ENCODE measurements at regions not wholly inside any gene's neighbourhood (a gene's known extent, or its start where the extent isn't known, plus 50 kb on each side); places are given as distances from the start of the nearest gene placed in this dataset.

GRCh38 chr1:117714546-117714945 is 108.7 kb downstream of the TENT5C start:
- in situ Hi-C loops (cut with MboI) (no loop called here), intact Hi-C loops (cut with micrococcal nuclease) (no loop called here)
- ChIA-PET CTCF (ENCODE audit: low intra/inter-chr PET ratio) (no interaction called here), POLR2A (no interaction called here)
- H3K36me3 ChIP-seq (ENCODE audit: control insufficient read depth, insufficient read depth, low read length) = no peaks in the 10 kb centered on the region
- no peak for TF ChIP-seq ZNF717 (CRISPR knock-in tag; IDR thresholded peaks at IDR 0.05)
- TF ChIP-seq DACH1 (IDR thresholded peaks at IDR 0.05; ENCODE audit: partially characterized antibody) = no peak
- TF ChIP-seq MBD2 (IDR thresholded peaks at IDR 0.05; ENCODE audit: borderline replicate concordance, low read depth) = no peak
- no peak for TF ChIP-seq FIP1L1 (IDR thresholded peaks at IDR 0.05; ENCODE audit: low read depth, low read length, poor library complexity, severe bottlenecking)
- no peak for TF ChIP-seq KHSRP (IDR thresholded peaks at IDR 0.05)
- TF ChIP-seq MTA3 (IDR thresholded peaks at IDR 0.05; ENCODE audit: borderline replicate concordance) = no peak
- TF ChIP-seq FOXK1 (CRISPR knock-in tag; IDR thresholded peaks at IDR 0.05; ENCODE audit: borderline replicate concordance) = no peak
- TF ChIP-seq ZNF263 (CRISPR knock-in tag; IDR thresholded peaks at IDR 0.05; ENCODE audit: borderline replicate concordance) = no peak
- TF ChIP-seq HMGXB4 (CRISPR knock-in tag; IDR thresholded peaks at IDR 0.05) = no peak
- no peak for TF ChIP-seq TCF15 (CRISPR knock-in tag; IDR thresholded peaks at IDR 0.05)
- no peak for TF ChIP-seq THAP7 (CRISPR knock-in tag; IDR thresholded peaks at IDR 0.05)
- no peak for TF ChIP-seq ZNF644 (tag; IDR thresholded peaks at IDR 0.05; ENCODE audit: low read depth)
- no peak for TF ChIP-seq PRPF4 (IDR thresholded peaks at IDR 0.05; ENCODE audit: insufficient read depth, low read depth, low read length, poor library complexity, severe bottlenecking)
- no peak for TF ChIP-seq NEUROD1 (IDR thresholded peaks at IDR 0.05; ENCODE audit: borderline replicate concordance, low read depth, low read length, partially characterized antibody)
- TF ChIP-seq DIDO1 (tag; IDR thresholded peaks at IDR 0.05; ENCODE audit: low read depth) = no peak
- no peak for TF ChIP-seq FOXK2 (conservative IDR thresholded peaks at IDR 0.05 in 1 of 2, IDR thresholded peaks at IDR 0.05 in 1 of 2; ENCODE audit: low read depth in 2 of 2)
- TF ChIP-seq SMAD2 (IDR thresholded peaks at IDR 0.05; ENCODE audit: low read depth, low read length) = no peak
- TF ChIP-seq USF1 (CRISPR knock-in tag; IDR thresholded peaks at IDR 0.05) = no peak
- no peak for TF ChIP-seq RFX1 (IDR thresholded peaks at IDR 0.05)
- no peaks in the 10 kb centered on the region for H3K27me3 ChIP-seq (ENCODE audit: control insufficient read depth in 2 of 2, insufficient read depth in 2 of 2, low read length in 2 of 2)
- H3K4me2 ChIP-seq (ENCODE audit: insufficient read depth, low read length) = no peak overlapping the region
- H3K9me1 ChIP-seq (ENCODE audit: control insufficient read depth, insufficient read depth, low read length) = no peaks in the 10 kb centered on the region
- H3K4me3 ChIP-seq = no peak overlapping the region
- FAIRE-seq (no peak), DNase-seq (ENCODE audit: extremely low read depth in 1 of 4, low spot score in 3 of 4) (no peak), ATAC-seq (no peak)
- no peaks in the 10 kb centered on the region for H4K20me1 ChIP-seq (replicated peaks; ENCODE audit: control insufficient read depth, insufficient read depth, low read length)
- H3K9ac ChIP-seq (ENCODE audit: insufficient read depth in 1 of 2, low read depth in 2 of 2, low read length in 2 of 2) = no peak overlapping the region
- H3K4me1 ChIP-seq (replicated peaks in 1 of 2; ENCODE audit: control insufficient read depth in 2 of 2, insufficient read depth in 2 of 2, low read length in 2 of 2) = no peaks in the 10 kb centered on the region; a peak in 2 of 5 replicates
- no peak overlapping the region for H2AFZ ChIP-seq (ENCODE audit: low read depth, low read length)
- no TSS peak for BruUV-seq (replicated peaks)
- H3K27ac ChIP-seq (ENCODE audit: extremely low read depth, low read depth, low read length) = no peak overlapping the region
- 31% methylated on average over 1 of the region's 1 CpG for WGBS (ENCODE audit: insufficient coverage, low coverage, missing lambda C conversion rate)
- no peaks in the 10 kb centered on the region for H3K79me2 ChIP-seq (ENCODE audit: control insufficient read depth, insufficient read depth, low read length)
- H3K9me3 ChIP-seq (replicated peaks; ENCODE audit: control insufficient read depth, insufficient read depth, low read depth, low read length) = peaks cover 6% of the 10 kb centered on the region
